Mucosa of rectum (tissue), 2 donors: ENCODE measurements at regions not wholly inside any gene's neighbourhood (a gene's known extent, or its start where the extent isn't known, plus 50 kb on each side); places are given as distances from the start of the nearest gene placed in this dataset.

Source experiments
- H3K27ac ChIP-seq, 2 donors: one replicate each; pipeline ENCODE4 v1.7.0; 2013; ENCODE audit warnings: inconsistent platforms in 2 of 2, low read depth in 2 of 2, low read length in 2 of 2
- H3K27me3 ChIP-seq, 2 donors: one replicate each; pipeline ENCODE4 v1.7.0; 2013; ENCODE audit warnings: low read length in 2 of 2; ENCODE audit not compliant: control insufficient read depth in 2 of 2, insufficient read depth in 2 of 2
- H3K36me3 ChIP-seq, 2 donors: one replicate each; pipeline ENCODE4 v1.7.0; 2013; ENCODE audit warnings: low read length in 2 of 2; ENCODE audit not compliant: control insufficient read depth in 2 of 2, insufficient read depth in 2 of 2
- H3K4me1 ChIP-seq, 2 donors: one replicate each; pipeline ENCODE4 v1.7.0; 2013; ENCODE audit warnings: low read length in 2 of 2, mild to moderate bottlenecking in 1 of 2; ENCODE audit not compliant: control insufficient read depth in 2 of 2, insufficient read depth in 2 of 2
- H3K4me3 ChIP-seq, 2 donors: one replicate each; pipeline ENCODE4 v1.7.0; 2013; ENCODE audit warnings: low read length in 2 of 2
- H3K9ac ChIP-seq, 2 donors: one replicate each; pipeline ENCODE4 v1.7.0; 2013; ENCODE audit warnings: low read length in 2 of 2, low read depth in 1 of 2, mild to moderate bottlenecking in 1 of 2
- H3K9me3 ChIP-seq, 2 donors: one replicate each; pipeline ENCODE4 v1.7.0; 2013; ENCODE audit warnings: low read length in 2 of 2; ENCODE audit not compliant: control insufficient read depth in 2 of 2
- donor health status: healthy.
- donor health status: Normal muscosa, but diverticular disease.

DNA sequence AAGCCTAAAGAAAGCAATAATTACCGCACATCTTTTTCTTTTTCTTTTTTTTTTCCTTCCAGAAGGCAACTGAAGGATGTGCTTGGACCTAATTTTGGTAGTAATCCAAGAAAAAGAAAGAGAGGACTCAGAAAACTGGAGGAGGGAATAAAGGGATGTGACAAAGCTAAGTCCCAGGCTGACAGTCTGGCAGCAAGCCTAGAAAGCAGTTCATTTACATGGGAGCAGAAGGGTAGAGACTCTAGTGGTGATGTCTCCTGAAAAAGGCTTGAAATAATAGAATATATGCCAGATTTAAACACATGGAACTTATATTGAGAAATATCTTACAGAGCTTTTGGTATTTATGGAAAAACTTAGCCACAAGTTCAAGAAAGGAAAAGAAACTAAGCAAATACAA is 101.0 kb upstream of the SHISA6 start:
- no peaks in the 10 kb centered on the region for H3K9me3 ChIP-seq
- H3K27ac ChIP-seq = no peak overlapping the region
- no peaks in the 10 kb centered on the region for H3K27me3 ChIP-seq
- H3K36me3 ChIP-seq = no peaks in the 10 kb centered on the region
- no peaks in the 10 kb centered on the region for H3K4me1 ChIP-seq
- H3K4me3 ChIP-seq = no peak overlapping the region
- H3K9ac ChIP-seq = no peak overlapping the region

- Histone ChIP-seq H3K9ac (no peak overlapping the region), H3K27me3 (no peaks in the 10 kb centered on the region), H3K27ac (no peak overlapping the region), H3K4me3 (no peak overlapping the region), H3K4me1 (no peaks in the 10 kb centered on the region), H3K9me3 (no peaks in the 10 kb centered on the region), H3K36me3 (no peaks in the 10 kb centered on the region)
Observed at GRCh38 chr17:11138023-11138422, 103.0 kb upstream of the SHISA6 start.

DNA sequence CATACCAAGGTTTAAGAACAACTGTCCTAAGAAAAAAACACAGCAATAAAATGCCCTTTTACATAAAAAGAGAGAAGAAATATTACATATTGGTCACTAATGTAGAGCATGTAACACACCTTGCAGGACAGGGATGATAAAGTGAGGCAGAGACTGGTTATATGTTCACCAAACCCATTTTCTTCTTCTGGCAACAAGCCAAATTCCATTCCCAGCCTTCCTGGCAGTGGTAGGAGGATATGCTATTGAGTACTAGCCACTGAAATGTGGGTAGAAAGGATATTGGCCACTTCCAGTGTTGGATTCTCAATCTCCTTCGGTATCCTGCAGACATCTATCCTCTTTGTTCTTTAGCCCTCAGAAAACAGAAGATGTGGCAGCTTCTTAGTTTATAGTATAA is 105.2 kb upstream of the SHISA6 start:
- Histone ChIP-seq H3K4me3 (no peak overlapping the region), H3K4me1 (no peaks in the 10 kb centered on the region), H3K27me3 (no peaks in the 10 kb centered on the region), H3K36me3 (no peaks in the 10 kb centered on the region), H3K9me3 (no peaks in the 10 kb centered on the region), H3K9ac (no peak overlapping the region), H3K27ac (no peak overlapping the region)

- no peaks in the 10 kb centered on the region for H3K9me3 ChIP-seq
- H3K4me1 ChIP-seq = no peaks in the 10 kb centered on the region
- H3K36me3 ChIP-seq = no peaks in the 10 kb centered on the region
- H3K9ac ChIP-seq = no peak overlapping the region
- no peak overlapping the region for H3K27ac ChIP-seq
- H3K27me3 ChIP-seq = no peaks in the 10 kb centered on the region
- no peak overlapping the region for H3K4me3 ChIP-seq
Observed at GRCh38 chr17:11130367-11130766, 110.6 kb upstream of the SHISA6 start.

DNA sequence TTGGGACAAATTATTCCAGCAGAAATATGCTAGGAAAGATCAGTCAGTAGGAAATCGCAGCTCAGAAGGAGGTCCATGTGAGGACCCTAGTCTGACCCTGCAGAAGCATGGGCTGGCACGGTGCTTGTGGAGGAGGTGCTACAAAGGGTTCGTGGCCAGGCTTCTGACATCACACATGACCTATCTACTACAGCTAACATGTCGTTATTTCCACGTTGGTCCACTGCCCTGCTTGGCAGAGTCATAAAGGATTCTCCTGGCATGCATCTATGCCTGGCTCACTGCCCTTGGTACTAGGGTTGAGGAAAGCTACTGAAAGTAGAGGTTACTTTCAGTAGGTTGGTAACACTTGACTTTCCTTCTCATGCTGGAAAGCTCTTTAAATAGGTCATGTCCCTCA is 118.1 kb upstream of the SHISA6 start:
- Histone ChIP-seq H3K27ac (no peak overlapping the region), H3K4me1 (no peaks in the 10 kb centered on the region), H3K27me3 (no peaks in the 10 kb centered on the region), H3K9me3 (no peaks in the 10 kb centered on the region), H3K9ac (no peak overlapping the region), H3K4me3 (no peak overlapping the region), H3K36me3 (no peaks in the 10 kb centered on the region)

GRCh38 chr17:11121341-11121985 is 119.5 kb upstream of the SHISA6 start:
- Histone ChIP-seq H3K9ac (no peak overlapping the region), H3K4me1 (no peaks in the 10 kb centered on the region), H3K27ac (no peak overlapping the region), H3K36me3 (no peaks in the 10 kb centered on the region), H3K9me3 (no peaks in the 10 kb centered on the region), H3K27me3 (no peaks in the 10 kb centered on the region), H3K4me3 (no peak overlapping the region)

DNA sequence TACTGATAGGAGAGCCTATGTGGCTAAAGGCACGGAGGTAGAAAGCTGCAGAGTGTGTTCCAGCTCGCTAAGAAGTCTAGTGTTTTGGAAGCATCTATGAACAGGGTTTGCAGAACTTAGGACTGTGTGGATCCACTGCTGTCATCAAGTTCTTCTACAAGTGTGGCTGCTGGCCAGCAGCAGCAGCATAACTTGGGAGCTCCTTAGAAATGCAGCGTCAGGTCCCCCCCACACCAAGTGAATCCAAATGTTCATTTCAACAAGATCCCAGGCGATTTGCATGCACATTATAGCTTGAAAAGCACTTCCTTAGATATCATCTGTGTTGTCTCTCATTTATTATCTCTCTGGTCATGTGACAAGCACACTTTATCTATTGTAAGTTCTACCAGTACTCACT is 131.9 kb upstream of the SHISA6 start:
- no peak overlapping the region for H3K9ac ChIP-seq
- H3K36me3 ChIP-seq = no peaks in the 10 kb centered on the region
- H3K4me1 ChIP-seq = no peaks in the 10 kb centered on the region
- no peaks in the 10 kb centered on the region for H3K27me3 ChIP-seq
- H3K9me3 ChIP-seq = no peaks in the 10 kb centered on the region
- H3K27ac ChIP-seq = no peak overlapping the region
- no peak overlapping the region for H3K4me3 ChIP-seq

- Histone ChIP-seq H3K9ac (no peak overlapping the region), H3K9me3 (no peaks in the 10 kb centered on the region)
Observed at GRCh38 chr17:11105141-11105540, 135.9 kb upstream of the SHISA6 start.

DNA sequence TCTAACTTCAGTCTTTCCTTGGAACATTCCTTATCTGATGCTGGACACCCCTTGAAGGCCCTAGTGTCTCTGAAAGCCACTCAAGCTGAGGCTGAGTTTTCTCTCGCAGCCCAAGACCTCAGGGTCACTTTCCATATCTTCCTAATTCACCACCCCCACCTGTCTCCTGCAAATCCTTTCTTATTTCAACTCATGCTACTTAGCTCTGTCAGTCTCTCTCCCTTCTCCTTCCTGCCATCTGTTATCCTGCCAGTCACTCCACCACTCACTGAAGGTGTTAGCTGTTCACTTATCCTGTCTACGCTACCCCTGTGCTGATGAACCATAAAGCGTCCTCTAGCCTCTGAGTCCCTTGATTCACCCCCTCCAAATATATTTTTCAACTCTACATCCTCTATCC is 143.9 kb upstream of the SHISA6 start:
- H3K9ac ChIP-seq = no peak overlapping the region
- H3K27ac ChIP-seq = no peak overlapping the region
- no peak overlapping the region for H3K4me3 ChIP-seq
- no peaks in the 10 kb centered on the region for H3K36me3 ChIP-seq
- H3K9me3 ChIP-seq = no peaks in the 10 kb centered on the region
- no peaks in the 10 kb centered on the region for H3K4me1 ChIP-seq
- no peaks in the 10 kb centered on the region for H3K27me3 ChIP-seq

More at GRCh38 chr17:11105141-11105540, 135.9 kb upstream of the SHISA6 start:
- H3K27ac ChIP-seq = no peak overlapping the region
- H3K27me3 ChIP-seq = no peaks in the 10 kb centered on the region
- no peaks in the 10 kb centered on the region for H3K4me1 ChIP-seq
- H3K36me3 ChIP-seq = no peaks in the 10 kb centered on the region
- no peak overlapping the region for H3K4me3 ChIP-seq

- H3K36me3 ChIP-seq = no peaks in the 10 kb centered on the region
- H3K27me3 ChIP-seq = no peaks in the 10 kb centered on the region
- no peak overlapping the region for H3K4me3 ChIP-seq
- H3K9ac ChIP-seq = no peak overlapping the region
- no peak overlapping the region for H3K27ac ChIP-seq
- no peaks in the 10 kb centered on the region for H3K9me3 ChIP-seq
- H3K4me1 ChIP-seq = no peaks in the 10 kb centered on the region
Observed at GRCh38 chr17:11094331-11094730, 146.7 kb upstream of the SHISA6 start.
